ENCODE measurements at regions not wholly inside any gene's neighbourhood (a gene's known extent, or its start where the extent isn't known, plus 50 kb on each side); places are given as distances from the start of the nearest gene placed in this dataset.
A peak's percentile ranks its signal among the peaks of the same experiment; 100 is the strongest.

DNA sequence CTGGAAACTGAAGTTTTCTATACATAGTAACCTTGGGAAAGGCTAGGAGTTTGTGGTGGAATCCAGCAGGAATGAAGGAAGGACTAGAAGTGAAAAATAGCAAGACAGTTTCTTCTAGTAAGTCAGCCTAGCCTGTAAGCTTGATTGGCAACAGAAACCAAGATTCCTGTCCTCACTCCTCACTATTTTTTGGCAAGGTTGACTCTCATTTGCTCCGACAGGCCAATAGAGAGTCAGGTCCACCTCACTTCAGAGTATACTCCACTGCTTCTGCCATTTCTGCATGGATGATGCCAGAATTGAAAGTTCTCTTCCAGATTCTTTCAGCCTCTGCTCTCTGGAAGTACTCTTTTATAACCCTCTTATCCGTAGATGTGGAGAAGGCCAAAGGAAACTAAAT, 352.4 kb downstream of the ZNF516 start:
- Mint-ChIP-seq H3K9me3 (no peaks in the 10 kb centered on the region), H3K4me1 (ENCODE audit: low read depth) (no peaks in the 10 kb centered on the region), H3K27me3 (ENCODE audit: low read depth) (no peaks in the 10 kb centered on the region), H3K4me3 (no peak overlapping the region), H3K36me3 (ENCODE audit: insufficient read depth) (no peaks in the 10 kb centered on the region)
- no peak for DNase-seq
- no peak for ATAC-seq

GRCh38 chr18:76139844-76140243, 355.2 kb downstream of the ZNF516 start:
- Mint-ChIP-seq H3K9me3 (no peaks in the 10 kb centered on the region), H3K36me3 (ENCODE audit: insufficient read depth) (no peaks in the 10 kb centered on the region), H3K27me3 (ENCODE audit: low read depth) (no peaks in the 10 kb centered on the region), H3K4me1 (ENCODE audit: low read depth) (no peaks in the 10 kb centered on the region), H3K4me3 (no peak overlapping the region)
- ATAC-seq: no peak
- no peak for DNase-seq

GRCh38 chr18:76137216-76137615, 357.8 kb downstream of the ZNF516 start:
- peaks cover 4% of the 10 kb centered on the region for H3K9me3 Mint-ChIP-seq
- H3K36me3 Mint-ChIP-seq (ENCODE audit: insufficient read depth): no peaks in the 10 kb centered on the region
- DNase-seq (no peak), ATAC-seq (no peak)
- H3K4me1 Mint-ChIP-seq (ENCODE audit: low read depth): peaks cover 2% of the 10 kb centered on the region
- H3K27me3 Mint-ChIP-seq (ENCODE audit: low read depth): no peaks in the 10 kb centered on the region
- H3K4me3 Mint-ChIP-seq: no peak overlapping the region

- DNase-seq (no peak), ATAC-seq (no peak)
- Mint-ChIP-seq H3K9me3 (peaks cover 4% of the 10 kb centered on the region), H3K4me1 (ENCODE audit: low read depth) (peaks cover 2% of the 10 kb centered on the region), H3K27me3 (ENCODE audit: low read depth) (no peaks in the 10 kb centered on the region), H3K36me3 (ENCODE audit: insufficient read depth) (no peaks in the 10 kb centered on the region), H3K4me3 (no peak overlapping the region)
Measured at GRCh38 chr18:76136701-76137100, 358.3 kb downstream of the ZNF516 start.

DNA sequence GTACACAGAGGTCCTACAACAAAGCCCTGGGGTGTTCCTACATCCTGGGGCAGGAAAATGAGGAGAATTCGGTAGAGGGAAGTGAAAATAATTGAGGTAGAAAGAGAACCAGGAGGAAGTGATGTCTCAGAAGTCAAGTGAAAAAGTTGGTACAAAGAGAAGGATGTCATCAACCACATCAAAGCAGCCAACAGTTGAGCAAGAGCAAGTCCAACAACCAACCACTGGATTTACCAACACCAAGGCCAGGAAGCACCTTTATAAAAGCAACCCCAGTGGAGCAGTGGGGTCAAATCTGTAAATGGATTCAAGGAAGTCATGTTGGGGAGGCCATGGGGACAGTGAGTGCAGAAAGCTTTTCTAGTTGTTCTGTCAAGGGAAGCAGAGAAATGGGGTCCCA, 360.4 kb downstream of the ZNF516 start:
- Mint-ChIP-seq H3K27me3 (ENCODE audit: low read depth) (no peaks in the 10 kb centered on the region), H3K9me3 (peaks cover 4% of the 10 kb centered on the region), H3K4me3 (no peak overlapping the region), H3K36me3 (ENCODE audit: insufficient read depth) (no peaks in the 10 kb centered on the region), H3K4me1 (ENCODE audit: low read depth) (peaks cover 2% of the 10 kb centered on the region)
- no peak for ATAC-seq
- no peak for DNase-seq

DNA sequence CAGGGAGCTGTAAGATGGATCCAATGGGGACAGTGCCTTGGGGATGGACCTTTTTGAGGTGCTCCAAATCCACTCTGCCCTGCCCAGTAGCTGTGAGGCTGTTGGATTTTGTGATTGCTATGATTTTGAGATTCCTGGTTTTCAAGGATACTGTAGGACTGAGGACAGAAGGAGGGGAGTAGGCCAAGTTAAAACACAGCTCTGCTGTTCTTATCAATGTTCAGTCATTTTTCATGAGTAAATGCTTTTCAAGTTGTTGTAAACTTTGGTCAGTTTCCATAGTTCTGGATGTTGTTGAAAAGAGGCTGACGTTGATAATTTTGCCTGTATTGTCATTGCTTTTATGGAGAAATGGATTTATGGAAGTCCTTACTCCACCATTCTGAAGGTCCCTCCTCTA, 361.2 kb downstream of the ZNF516 start:
- H3K36me3 Mint-ChIP-seq (ENCODE audit: insufficient read depth): no peaks in the 10 kb centered on the region
- H3K4me1 Mint-ChIP-seq (ENCODE audit: low read depth): peaks cover 2% of the 10 kb centered on the region
- H3K4me3 Mint-ChIP-seq: no peak overlapping the region
- ATAC-seq: no peak
- no peak for DNase-seq
- no peaks in the 10 kb centered on the region for H3K27me3 Mint-ChIP-seq (ENCODE audit: low read depth)
- peaks cover 4% of the 10 kb centered on the region for H3K9me3 Mint-ChIP-seq

GRCh38 chr18:76131738-76132137, 363.3 kb downstream of the ZNF516 start:
- H3K36me3 Mint-ChIP-seq (ENCODE audit: insufficient read depth): no peaks in the 10 kb centered on the region
- H3K4me3 Mint-ChIP-seq: no peak overlapping the region
- H3K9me3 Mint-ChIP-seq: peaks cover 4% of the 10 kb centered on the region
- DNase-seq (no peak), ATAC-seq (peak; percentile 28 to 57)
- H3K27me3 Mint-ChIP-seq (ENCODE audit: low read depth): no peaks in the 10 kb centered on the region
- peaks cover 2% of the 10 kb centered on the region for H3K4me1 Mint-ChIP-seq (ENCODE audit: low read depth)

GRCh38 chr18:76130845-76131244, 364.2 kb downstream of the ZNF516 start:
- Mint-ChIP-seq H3K36me3 (ENCODE audit: insufficient read depth) (no peaks in the 10 kb centered on the region), H3K4me3 (no peak overlapping the region), H3K4me1 (ENCODE audit: low read depth) (peaks cover 2% of the 10 kb centered on the region), H3K27me3 (ENCODE audit: low read depth) (no peaks in the 10 kb centered on the region), H3K9me3 (peaks cover 4% of the 10 kb centered on the region)
- ATAC-seq: no peak
- DNase-seq: no peak

DNA sequence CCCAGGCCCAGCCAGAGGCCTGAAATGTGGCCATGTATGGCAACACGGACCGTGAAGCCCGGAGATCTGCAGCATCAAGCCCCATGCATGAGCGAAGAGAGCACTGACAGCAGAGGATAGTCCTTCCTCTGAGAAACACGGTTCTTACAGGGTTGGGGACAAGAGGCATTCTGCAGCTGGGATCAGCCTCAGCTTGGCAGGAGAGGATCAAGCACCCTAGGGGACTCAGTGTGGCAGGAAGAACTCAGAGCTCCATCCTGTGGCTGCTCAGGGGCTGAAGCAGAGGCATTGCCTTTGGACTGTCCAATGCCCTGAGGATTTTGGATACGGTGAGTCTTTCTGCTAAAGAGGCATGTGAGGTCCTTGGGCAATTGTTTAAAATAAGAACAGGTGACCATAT, 368.7 kb downstream of the ZNF516 start:
- Mint-ChIP-seq H3K36me3 (ENCODE audit: insufficient read depth) (no peaks in the 10 kb centered on the region), H3K4me1 (ENCODE audit: low read depth) (no peaks in the 10 kb centered on the region)
- no peak for ATAC-seq

GRCh38 chr18:76121011-76121410, 374.0 kb downstream of the ZNF516 start:
- Mint-ChIP-seq H3K27me3 (ENCODE audit: low read depth) (no peaks in the 10 kb centered on the region), H3K4me1 (ENCODE audit: low read depth) (no peaks in the 10 kb centered on the region), H3K36me3 (ENCODE audit: insufficient read depth) (no peaks in the 10 kb centered on the region), H3K4me3 (no peak overlapping the region), H3K9me3 (no peaks in the 10 kb centered on the region)
- DNase-seq (no peak), ATAC-seq (no peak)

More for the DNA sequence above, 368.7 kb downstream of the ZNF516 start:
- no peak for DNase-seq
- no peaks in the 10 kb centered on the region for H3K9me3 Mint-ChIP-seq
- no peak overlapping the region for H3K4me3 Mint-ChIP-seq
- H3K27me3 Mint-ChIP-seq (ENCODE audit: low read depth): no peaks in the 10 kb centered on the region

DNA sequence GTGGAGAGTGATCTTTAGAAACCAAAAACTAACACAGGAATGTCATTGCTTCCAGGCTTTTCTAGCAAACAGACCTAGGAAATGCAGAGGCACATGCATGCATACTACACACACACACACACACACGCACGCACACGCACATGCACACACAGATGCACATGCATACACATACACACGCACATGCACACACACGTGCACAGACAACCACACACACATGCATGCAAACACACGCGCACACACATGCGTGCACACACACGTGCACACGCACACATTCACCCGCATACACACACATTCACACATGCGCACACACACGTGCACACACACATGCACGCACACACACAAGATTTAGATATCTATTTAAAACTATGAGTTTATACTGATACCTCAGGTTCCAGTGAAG, 379.5 kb downstream of the ZNF516 start:
- H3K27me3 Mint-ChIP-seq (ENCODE audit: low read depth): no peaks in the 10 kb centered on the region
- peaks cover 2% of the 10 kb centered on the region for H3K9me3 Mint-ChIP-seq
- ATAC-seq: no peak
- no peak overlapping the region for H3K4me3 Mint-ChIP-seq
- no peak for DNase-seq
- H3K4me1 Mint-ChIP-seq (ENCODE audit: low read depth): no peaks in the 10 kb centered on the region
- no peaks in the 10 kb centered on the region for H3K36me3 Mint-ChIP-seq (ENCODE audit: insufficient read depth)

GRCh38 chr18:76113101-76113500, 381.9 kb downstream of the ZNF516 start:
- Mint-ChIP-seq H3K4me3 (no peak overlapping the region), H3K36me3 (ENCODE audit: insufficient read depth) (no peaks in the 10 kb centered on the region), H3K9me3 (peaks cover 3% of the 10 kb centered on the region), H3K27me3 (ENCODE audit: low read depth) (no peaks in the 10 kb centered on the region), H3K4me1 (ENCODE audit: low read depth) (no peaks in the 10 kb centered on the region)
- DNase-seq (no peak), ATAC-seq (no peak)

- Mint-ChIP-seq H3K4me1 (ENCODE audit: low read depth) (no peaks in the 10 kb centered on the region), H3K4me3 (no peak overlapping the region), H3K9me3 (peaks cover 14% of the 10 kb centered on the region), H3K27me3 (ENCODE audit: low read depth) (no peaks in the 10 kb centered on the region), H3K36me3 (ENCODE audit: insufficient read depth) (no peaks in the 10 kb centered on the region)
- DNase-seq: no peak
- ATAC-seq: no peak
Measured at GRCh38 chr18:76102626-76103025, 392.4 kb downstream of the ZNF516 start.

DNA sequence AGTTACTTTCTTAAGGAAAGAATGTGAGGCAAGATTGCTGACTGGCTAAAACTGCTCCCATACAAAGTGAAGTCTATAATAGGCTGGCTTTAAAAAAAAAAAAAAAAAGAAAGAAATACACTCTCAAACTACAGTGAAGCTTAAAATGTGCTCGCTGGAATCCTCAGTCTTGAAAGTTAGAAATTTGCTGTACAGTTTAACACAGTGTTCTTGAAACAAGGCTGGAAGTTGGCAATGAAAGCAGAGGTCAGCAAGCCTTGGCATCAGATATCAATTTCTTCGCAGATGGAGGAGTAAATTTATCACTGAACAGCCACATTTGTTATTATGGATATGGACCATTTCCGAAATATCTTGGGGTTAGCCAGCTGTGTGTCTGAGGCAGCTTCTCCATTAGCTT, 392.9 kb downstream of the ZNF516 start:
- no peak overlapping the region for H3K4me3 Mint-ChIP-seq

GRCh38 chr18:76099931-76100457, 395.0 kb downstream of the ZNF516 start:
- no peaks in the 10 kb centered on the region for H3K36me3 Mint-ChIP-seq (ENCODE audit: insufficient read depth)
- no peaks in the 10 kb centered on the region for H3K27me3 Mint-ChIP-seq (ENCODE audit: low read depth)
- no peaks in the 10 kb centered on the region for H3K4me1 Mint-ChIP-seq (ENCODE audit: low read depth)
- peaks cover 14% of the 10 kb centered on the region for H3K9me3 Mint-ChIP-seq
- ATAC-seq (no peak), DNase-seq (no peak)
- H3K4me3 Mint-ChIP-seq: no peak overlapping the region

More for the DNA sequence above, 392.9 kb downstream of the ZNF516 start:
- ATAC-seq (no peak), DNase-seq (no peak)
- H3K4me1 Mint-ChIP-seq (ENCODE audit: low read depth): no peaks in the 10 kb centered on the region
- H3K27me3 Mint-ChIP-seq (ENCODE audit: low read depth): no peaks in the 10 kb centered on the region
- H3K9me3 Mint-ChIP-seq: peaks cover 14% of the 10 kb centered on the region
- H3K36me3 Mint-ChIP-seq (ENCODE audit: insufficient read depth): no peaks in the 10 kb centered on the region

Data from activated T-cell treated with anti-CD3 and anti-CD28 coated beads, Interleukin-2, amount 50 U/mL, for 4 hours (primary cell).